ENCODE measurements at regions not wholly inside any gene's neighbourhood (a gene's known extent, or its start where the extent isn't known, plus 50 kb on each side); places are given as distances from the start of the nearest gene placed in this dataset.
"Not testable (repeated sequence)": the region's sequence is repeated elsewhere in the genome, so short reads cannot be mapped to it uniquely, and the experiment has no call there.

DNA sequence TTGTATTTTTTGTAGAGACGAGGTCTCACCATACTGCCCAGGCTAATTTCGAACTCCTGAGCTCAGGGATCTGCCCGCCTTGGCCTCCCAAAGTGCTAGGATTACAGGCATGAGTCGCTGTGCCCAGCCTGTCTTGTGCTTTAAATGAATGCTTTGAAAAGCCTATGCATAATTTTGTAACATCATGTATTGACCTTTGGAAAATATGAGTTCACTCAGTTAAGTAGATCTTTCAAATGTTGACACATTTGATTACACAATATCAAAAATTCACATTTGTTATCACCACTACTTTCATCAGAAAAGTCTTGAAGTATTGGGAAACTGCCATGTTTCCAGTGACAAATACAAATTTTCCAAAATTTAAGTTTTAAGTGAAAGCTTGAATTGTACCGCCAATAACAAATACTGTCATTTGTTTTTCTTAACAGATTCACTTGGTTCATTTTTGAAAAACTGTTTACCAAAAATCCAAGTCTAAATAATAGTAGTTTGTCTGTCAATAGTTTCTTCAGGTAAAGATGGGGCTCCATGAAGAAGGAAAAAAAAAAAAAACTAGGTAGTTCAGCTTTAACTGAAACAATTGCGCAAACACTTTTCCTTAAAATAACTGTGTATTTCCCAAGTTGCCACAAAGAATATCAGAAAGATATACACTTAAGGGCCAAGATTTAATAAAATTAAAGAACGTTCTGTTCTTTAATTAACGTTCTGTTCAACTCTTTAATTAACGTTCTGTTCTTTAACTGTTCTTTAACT lies 233.2 kb upstream of the NR5A2 start:
- in situ Hi-C loops (cut with MboI; ENCODE audit: low sequenced_read_pairs): no loop called here

- in situ Hi-C loops (cut with MboI; ENCODE audit: low sequenced_read_pairs): no loop called here
These were observed 228.4 kb upstream of the NR5A2 start for GRCh38 chr1:199799116-199799515.

DNA sequence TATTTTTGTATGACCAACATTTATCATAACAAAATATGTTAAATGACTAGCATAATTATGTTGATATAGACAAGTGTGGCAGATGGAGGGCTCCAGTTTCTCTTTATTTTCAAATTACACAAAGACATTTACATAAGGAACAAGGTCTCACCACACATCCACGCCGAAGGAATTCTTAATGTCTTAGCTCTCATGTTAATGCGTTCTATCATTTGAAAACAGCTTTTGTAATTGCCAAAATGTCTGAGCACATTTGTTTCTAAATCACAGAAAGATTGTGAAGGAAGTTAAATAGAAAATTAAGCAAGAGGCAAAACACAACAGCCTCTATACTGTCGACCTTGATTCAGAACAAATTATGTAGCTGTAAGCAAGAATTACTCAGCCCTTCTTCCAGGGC lies 223.0 kb upstream of the NR5A2 start:
- in situ Hi-C loops (cut with MboI; ENCODE audit: low sequenced_read_pairs): no loop called here

- in situ Hi-C loops (cut with MboI; ENCODE audit: low sequenced_read_pairs): no loop called here
These were observed 219.2 kb upstream of the NR5A2 start for GRCh38 chr1:199808110-199808870.

GRCh38 chr1:199809311-199809710 lies 218.2 kb upstream of the NR5A2 start:
- in situ Hi-C loops (cut with MboI; ENCODE audit: low sequenced_read_pairs): no loop called here

GRCh38 chr1:199811163-199811562 lies 216.3 kb upstream of the NR5A2 start:
- in situ Hi-C loops (cut with MboI; ENCODE audit: low sequenced_read_pairs): no loop called here

DNA sequence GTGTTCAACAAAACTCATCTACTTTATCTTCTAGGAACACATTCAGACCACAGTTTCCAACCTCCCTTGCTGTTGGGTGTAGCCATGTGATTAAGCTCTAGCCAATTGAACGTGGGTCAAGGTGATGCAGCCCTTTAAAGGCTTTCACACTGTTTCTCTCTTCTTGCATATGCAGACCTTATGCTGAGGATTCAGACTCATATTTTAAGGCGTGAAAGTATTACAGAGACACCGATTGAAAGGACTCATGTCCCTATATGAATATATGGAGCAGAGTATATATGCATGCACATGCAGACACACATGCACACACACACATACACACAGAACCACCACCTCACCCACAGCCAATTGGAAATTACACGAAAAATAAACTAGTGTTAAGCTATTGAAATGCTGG lies 214.3 kb upstream of the NR5A2 start:
- in situ Hi-C loops (cut with MboI; ENCODE audit: low sequenced_read_pairs): no loop called here

DNA sequence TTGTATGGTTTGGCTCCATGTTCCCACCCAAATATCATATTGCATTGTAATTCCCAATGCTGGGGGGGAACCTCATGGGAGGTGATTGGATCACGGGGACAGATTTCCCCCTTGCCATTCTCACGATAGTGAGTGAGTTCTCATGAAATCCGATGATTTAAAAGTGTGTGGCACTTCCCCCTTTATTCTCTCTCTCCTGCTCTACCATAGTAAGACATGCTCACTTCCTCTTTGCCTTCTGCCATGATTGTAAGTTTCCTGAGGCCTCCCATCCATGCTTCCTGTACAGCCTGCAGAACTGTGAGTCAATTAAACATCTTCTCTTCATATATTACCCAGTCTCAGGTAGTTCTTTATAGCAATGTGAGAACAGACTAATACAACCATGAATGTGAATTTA lies 211.6 kb upstream of the NR5A2 start:
- in situ Hi-C loops (cut with MboI; ENCODE audit: low sequenced_read_pairs): no loop called here

DNA sequence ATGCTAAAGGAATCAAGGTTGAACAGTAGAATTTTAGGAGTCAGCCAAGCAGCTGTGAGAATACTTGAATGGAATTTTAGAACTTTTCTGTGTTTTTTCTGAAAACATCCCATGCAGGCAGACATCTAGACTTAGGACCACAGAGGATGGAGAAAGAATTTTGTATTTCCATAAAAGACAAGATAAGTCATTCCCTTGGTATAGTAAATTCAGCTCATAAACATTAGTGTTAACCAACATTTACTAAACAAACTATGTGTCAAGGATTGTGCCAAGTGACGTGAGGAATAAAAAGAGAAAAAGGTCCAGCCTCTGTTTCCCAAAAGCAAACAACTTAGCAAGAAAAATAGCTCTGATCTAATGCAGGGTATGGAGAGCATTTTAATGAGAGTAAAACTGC lies 210.2 kb upstream of the NR5A2 start:
- in situ Hi-C loops (cut with MboI; ENCODE audit: low sequenced_read_pairs): no loop called here

DNA sequence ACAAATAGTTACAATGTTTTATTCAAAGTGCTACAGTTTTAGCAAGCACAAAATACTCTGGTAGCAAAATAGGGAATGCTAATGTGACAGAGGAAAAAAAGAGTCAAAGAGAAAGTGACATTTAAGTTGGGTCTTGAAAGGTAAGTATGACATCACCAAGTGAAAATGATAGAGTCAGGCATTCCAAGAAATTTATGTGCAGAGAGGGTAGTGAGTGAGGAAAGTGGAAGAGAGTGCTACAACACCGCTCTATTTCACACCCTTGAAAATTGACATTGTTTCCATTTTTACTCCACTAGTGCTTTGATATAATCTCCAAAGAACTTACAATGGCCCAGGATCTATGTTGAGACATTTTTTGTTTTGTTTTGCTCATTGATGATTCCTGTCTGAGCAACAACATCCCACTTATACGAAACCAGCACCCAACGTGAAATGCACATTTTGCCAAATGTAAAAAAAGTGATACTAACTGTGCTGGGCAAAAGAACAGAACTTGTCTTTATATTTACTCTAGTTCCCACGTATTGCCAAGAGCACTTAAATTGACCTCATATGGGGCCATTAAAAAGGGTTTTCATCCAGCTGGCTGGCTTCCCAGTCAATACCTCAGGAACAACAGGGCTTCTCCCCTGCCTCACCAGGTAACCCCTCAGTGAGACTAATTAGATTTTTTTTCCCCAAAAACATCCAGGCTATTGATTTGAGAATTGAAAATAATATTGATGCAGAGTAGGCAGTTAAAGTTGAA lies 206.3 kb upstream of the NR5A2 start:
- in situ Hi-C loops (cut with MboI; ENCODE audit: low sequenced_read_pairs): no loop called here

DNA sequence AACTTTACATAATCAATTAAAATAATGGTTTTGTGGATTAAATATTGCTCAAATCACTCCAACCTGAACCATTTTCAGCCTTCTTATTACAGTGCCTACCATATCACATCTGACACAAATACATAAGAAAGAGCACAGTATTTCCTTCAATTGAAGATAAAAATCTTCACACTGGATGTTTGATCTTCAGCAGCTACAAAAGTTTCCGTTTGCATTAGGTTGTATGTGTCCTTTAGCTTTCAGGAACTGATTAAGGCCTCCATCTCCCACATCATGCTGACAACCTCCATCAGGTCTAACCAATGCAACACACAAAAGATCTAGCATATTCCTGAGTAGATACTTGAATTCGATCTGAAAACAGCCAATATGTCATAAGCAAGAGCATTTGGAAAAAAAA lies 195.1 kb upstream of the NR5A2 start:
- in situ Hi-C loops (cut with MboI; ENCODE audit: low sequenced_read_pairs): no loop called here

DNA sequence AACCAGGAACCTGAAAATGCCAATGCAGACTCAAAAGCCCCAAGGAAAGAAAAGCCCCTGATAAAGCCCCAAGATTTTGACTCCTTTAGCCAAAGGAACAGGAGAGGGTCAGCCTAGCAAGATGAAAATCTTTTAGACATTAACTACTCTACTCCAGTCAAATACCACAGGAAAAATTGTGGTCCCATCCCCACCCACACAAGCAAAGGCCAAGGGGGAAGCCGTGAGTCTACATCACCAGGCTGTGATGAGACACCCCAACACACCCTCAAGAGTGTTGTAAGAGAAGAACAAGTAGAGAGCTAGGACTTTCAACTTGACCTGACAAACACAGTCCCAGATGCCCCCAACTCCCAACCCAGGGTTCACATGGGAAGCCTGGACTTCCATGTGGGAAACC lies 192.8 kb upstream of the NR5A2 start:
- in situ Hi-C loops (cut with MboI; ENCODE audit: low sequenced_read_pairs): no loop called here

- in situ Hi-C loops (cut with MboI; ENCODE audit: low sequenced_read_pairs): no loop called here
These were observed 191.1 kb upstream of the NR5A2 start for GRCh38 chr1:199836430-199836829.

- in situ Hi-C loops (cut with MboI; ENCODE audit: low sequenced_read_pairs): no loop called here
These were observed 190.2 kb upstream of the NR5A2 start for GRCh38 chr1:199837321-199837720.

DNA sequence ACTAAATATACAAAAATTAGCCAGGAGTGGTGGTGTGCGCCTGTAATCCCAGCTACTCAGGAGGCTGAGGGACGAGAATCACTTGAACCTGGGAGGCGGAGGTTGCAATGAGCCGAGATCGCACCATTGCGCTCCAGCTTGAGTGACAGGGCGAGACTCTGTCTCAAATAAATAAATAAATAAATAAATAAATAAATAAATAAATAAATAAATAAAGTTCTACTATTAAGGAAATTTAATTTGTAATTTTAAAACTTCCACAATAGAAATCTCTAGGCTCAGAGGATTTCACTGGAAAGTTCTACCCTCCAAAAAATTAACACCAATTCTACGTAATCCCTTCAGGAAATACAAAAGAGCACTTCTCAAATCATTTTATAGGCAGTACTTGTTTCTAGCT lies 187.9 kb upstream of the NR5A2 start:
- in situ Hi-C loops (cut with MboI; ENCODE audit: low sequenced_read_pairs): not testable (repeated sequence)

GRCh38 chr1:199843096-199843495 lies 184.4 kb upstream of the NR5A2 start:
- in situ Hi-C loops (cut with MboI; ENCODE audit: low sequenced_read_pairs): not testable (repeated sequence)

- in situ Hi-C loops (cut with MboI; ENCODE audit: low sequenced_read_pairs): no loop called here
These were observed 183.6 kb upstream of the NR5A2 start for GRCh38 chr1:199843861-199844260.

GRCh38 chr1:199847021-199847420 lies 180.5 kb upstream of the NR5A2 start:
- in situ Hi-C loops (cut with MboI; ENCODE audit: low sequenced_read_pairs): no loop called here

DNA sequence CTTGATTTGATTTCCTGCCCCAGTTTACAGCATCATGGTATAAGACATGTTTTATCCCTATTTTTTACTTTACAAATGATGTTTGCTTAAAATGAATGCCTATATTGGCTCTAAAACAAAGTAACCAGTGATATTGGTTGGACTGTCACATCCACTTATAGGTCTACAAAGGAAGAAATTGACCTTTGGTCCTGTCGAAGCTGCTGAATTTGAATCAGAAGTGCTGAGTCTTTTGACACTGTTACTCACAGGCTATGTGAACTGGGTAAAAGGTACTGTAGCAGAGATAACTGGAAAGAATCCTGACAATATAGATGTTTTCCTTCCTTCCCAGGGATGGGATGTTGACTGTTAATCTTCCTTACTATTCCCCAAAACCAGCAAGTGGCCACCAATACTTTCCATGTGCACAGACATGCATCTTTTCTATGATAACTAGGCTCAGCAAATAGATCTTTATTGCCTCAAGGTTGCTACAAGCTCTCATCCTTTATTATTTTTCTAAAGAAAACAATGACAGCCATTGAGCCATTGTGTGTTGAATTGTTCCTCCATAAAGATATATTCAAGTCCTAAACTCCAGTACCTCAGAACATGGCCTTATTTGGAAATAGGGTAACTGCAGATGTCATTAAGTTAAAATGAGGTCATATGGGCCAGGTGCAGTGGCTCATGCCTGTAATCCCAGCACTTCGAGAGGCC lies 175.9 kb upstream of the NR5A2 start:
- in situ Hi-C loops (cut with MboI; ENCODE audit: low sequenced_read_pairs): no loop called here

- in situ Hi-C loops (cut with MboI; ENCODE audit: low sequenced_read_pairs): no loop called here
These were observed 172.7 kb upstream of the NR5A2 start for GRCh38 chr1:199854686-199855321.

GRCh38 chr1:199855580-199855979 lies 171.9 kb upstream of the NR5A2 start:
- in situ Hi-C loops (cut with MboI; ENCODE audit: low sequenced_read_pairs): no loop called here
